ENCODE measurements at regions not wholly inside any gene's neighbourhood (a gene's known extent, or its start where the extent isn't known, plus 50 kb on each side); places are given as distances from the start of the nearest gene placed in this dataset.

DNA sequence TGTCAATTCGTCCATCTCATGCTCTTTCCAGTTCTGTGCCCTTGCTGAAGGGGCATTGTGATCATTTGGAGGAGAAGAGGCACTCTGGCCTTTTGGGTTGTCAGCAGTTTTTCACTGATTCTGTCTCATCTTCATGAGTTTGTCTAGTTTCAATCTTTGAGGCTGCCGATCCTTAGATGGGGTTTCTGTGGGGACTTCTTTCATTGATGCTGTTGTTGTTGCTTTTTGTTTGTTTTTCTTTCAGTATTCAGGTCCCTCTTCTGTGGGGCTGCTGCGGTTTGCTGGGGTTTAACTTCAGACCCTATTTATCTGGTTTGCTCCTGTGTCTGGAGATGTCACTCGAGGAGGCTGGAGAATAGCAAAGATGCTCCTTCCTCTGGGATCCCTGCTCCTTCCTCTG lies 224.3 kb downstream of the JRKL start:
- TF ChIP-seq, protein P1, sequence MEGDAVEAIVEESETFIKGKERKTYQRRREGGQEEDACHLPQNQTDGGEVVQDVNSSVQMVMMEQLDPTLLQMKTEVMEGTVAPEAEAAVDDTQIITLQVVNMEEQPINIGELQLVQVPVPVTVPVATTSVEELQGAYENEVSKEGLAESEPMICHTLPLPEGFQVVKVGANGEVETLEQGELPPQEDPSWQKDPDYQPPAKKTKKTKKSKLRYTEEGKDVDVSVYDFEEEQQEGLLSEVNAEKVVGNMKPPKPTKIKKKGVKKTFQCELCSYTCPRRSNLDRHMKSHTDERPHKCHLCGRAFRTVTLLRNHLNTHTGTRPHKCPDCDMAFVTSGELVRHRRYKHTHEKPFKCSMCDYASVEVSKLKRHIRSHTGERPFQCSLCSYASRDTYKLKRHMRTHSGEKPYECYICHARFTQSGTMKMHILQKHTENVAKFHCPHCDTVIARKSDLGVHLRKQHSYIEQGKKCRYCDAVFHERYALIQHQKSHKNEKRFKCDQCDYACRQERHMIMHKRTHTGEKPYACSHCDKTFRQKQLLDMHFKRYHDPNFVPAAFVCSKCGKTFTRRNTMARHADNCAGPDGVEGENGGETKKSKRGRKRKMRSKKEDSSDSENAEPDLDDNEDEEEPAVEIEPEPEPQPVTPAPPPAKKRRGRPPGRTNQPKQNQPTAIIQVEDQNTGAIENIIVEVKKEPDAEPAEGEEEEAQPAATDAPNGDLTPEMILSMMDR (IDR thresholded peaks at IDR 0.05; ENCODE audit: low read depth, low read length, poor library complexity, severe bottlenecking): no peak
- no peak for TF ChIP-seq EZH2phosphoT487 (IDR thresholded peaks at IDR 0.05; ENCODE audit: borderline replicate concordance, low read length)
